Hepatic stellate cell (primary cell): ENCODE measurements at regions not wholly inside any gene's neighbourhood (a gene's known extent, or its start where the extent isn't known, plus 50 kb on each side); places are given as distances from the start of the nearest gene placed in this dataset.

ENCODE experiments used
- DNase-seq: peaks from one replicate; pipeline ENCODE4 v3.0.0; 2011; ENCODE audit warnings: low spot score

- no peak for DNase-seq
Observed at GRCh38 chr20:48300529-48300928, 515.2 kb upstream of the SULF2 start.

DNA sequence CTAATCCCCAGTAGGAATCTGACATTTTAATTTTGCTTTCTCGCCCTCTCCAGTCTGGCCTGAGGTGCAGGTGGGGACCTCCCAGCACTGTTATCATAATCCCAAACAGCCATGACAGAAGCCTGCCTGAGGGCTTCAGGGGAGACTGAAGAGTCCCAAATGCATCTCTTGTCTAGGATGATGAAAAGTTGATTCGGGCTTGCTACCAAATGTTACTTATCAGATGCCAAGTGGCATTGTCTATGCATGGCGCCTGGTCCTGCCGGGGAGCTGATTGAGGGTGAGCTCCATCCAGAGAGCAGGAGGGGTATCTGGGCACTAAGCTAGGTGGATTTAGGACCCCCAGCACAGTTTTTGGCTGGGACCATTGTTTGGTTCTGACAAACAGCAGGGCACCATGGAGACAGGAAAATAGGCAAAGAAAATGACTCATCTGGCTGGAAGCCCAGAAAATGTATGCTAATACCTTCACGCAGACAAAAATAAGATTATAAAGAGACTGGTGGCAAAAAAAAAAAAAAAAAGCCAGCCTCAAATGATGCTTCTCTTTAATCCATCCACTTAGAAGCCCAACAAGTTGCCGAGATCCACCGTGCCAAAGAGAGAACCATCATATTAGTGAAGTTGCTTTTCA lies 513.7 kb upstream of the SULF2 start:
- DNase-seq, result peak; percentile 64

DNA sequence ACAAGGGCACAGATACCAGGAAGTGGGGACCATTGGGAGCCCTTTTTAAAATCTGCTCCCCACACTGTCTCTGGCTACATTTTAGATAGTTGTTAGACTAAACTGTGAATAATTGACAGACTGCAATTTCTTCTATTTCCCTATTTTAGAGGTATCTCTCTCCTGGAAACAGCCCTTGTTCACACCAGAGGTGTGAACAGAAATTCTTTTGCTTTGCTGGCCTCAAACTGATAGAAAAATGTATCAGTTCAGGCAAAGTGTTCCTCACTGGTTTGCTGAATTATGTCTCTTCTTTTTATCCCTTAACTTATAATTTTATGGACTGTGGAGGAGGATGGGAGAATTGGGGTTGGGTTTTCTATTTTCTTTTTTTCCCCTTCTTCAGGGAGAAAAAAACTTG lies 513.2 kb upstream of the SULF2 start:
- no peak for DNase-seq

- DNase-seq, result peak; percentile 26
Observed at GRCh38 chr20:48295966-48296421, 510.7 kb upstream of the SULF2 start.

- DNase-seq, result peak; percentile 81
Observed at GRCh38 chr20:48295445-48295903, 510.2 kb upstream of the SULF2 start.

GRCh38 chr20:48294942-48295341 lies 509.7 kb upstream of the SULF2 start:
- no peak for DNase-seq

DNA sequence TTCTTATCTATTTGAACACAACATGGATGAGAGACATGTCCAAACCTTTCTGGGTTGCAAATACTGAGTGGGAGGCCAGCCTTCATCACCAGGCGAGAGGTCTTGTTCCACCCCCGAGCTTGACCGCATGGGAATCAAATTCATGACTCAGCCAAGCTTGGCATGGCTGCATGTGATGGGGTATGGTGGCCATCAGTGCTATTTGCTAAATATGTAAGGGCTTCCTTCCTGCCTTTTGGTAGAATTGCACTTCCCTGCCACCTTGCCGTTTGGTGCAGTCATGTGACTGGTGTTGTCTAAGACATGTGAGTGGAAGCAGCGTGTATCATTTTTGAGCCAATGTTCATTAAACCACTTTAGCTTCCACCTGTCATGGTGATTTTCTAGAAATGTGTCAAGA lies 508.9 kb upstream of the SULF2 start:
- DNase-seq, result no peak

- DNase-seq, result no peak
Observed at GRCh38 chr20:48293671-48294070, 508.4 kb upstream of the SULF2 start.

- DNase-seq, result no peak
Observed at GRCh38 chr20:48292806-48293205, 507.5 kb upstream of the SULF2 start.

GRCh38 chr20:48291896-48292295 lies 506.6 kb upstream of the SULF2 start:
- DNase-seq, result no peak

DNA sequence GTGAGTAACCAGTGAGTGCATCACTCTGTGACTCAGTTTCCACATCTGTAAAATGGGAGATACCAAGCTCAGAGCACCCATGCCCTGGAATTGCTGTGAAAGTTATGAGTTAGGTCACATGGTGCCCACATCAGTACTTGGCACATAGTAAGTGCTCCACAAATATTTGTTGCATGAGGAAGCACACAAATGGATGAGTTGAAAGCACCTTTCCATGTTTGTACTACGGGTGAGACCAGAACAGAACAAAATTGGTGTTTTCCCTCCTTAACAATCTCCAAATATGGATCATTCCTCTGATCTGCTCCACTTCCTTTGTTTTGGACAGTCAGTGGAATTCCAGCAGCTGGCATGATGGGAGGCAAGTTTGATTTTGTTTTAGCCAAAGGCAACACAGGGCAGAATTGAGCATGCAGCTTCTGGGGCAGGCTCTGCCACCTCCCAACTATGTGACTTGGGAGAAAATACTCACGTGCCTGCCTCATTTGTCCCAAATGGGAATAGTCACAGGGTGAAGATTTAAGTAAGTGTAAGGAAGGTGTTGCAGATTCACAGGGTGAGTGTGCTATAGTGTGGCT lies 503.7 kb upstream of the SULF2 start:
- DNase-seq, result no peak

DNA sequence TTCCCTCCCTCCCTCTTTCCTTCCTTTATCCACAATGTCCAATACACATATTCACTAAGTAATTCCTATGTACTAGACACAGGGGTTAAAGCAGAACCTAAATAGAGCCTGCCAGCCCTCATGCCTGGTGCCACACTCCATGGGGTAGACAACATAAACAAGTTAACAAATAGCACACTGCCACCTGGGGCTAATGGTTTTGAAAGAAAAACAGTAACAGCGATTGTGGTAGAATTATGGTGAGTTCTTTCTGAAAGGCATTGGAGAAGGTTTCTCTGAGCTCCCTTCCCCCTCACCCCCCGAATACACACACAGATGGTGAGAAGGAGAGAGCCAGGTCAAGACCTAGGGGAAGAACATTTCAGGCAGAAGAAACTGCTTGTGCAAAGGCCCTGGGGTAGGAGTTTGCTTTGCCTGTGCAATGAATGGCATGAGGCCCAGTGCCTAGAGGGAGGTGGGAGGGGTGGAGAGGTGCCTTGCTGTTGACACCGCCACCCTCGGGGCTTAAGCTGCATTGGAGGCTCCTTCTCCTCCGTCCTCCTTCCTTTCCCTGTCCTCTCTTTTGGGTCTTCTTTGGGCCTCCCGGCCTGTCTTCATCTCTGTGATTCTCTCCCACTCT lies 502.4 kb upstream of the SULF2 start:
- DNase-seq, result no peak

GRCh38 chr20:48287021-48287494 lies 501.8 kb upstream of the SULF2 start:
- no peak for DNase-seq

DNA sequence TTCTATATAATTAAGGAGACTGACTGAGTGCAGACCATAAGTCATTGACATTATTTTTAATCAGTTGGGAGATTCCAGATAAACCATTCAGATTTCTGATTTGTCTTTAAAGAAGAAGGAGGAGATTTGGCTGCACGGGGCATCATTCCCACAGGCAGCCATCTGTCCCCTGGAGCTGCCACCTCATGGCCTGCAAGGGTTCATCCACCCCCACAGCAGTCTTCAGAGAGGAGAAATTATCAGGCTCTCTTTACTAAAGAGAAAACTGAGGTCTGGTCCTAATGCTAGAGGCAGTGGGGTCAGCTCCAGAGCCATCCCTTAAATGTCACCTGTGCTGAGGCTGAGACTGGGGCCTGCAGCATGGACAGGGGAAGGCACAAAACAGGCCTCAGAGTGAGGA lies 501.3 kb upstream of the SULF2 start:
- no peak for DNase-seq

GRCh38 chr20:48285656-48286055 lies 500.4 kb upstream of the SULF2 start:
- DNase-seq, result no peak

DNA sequence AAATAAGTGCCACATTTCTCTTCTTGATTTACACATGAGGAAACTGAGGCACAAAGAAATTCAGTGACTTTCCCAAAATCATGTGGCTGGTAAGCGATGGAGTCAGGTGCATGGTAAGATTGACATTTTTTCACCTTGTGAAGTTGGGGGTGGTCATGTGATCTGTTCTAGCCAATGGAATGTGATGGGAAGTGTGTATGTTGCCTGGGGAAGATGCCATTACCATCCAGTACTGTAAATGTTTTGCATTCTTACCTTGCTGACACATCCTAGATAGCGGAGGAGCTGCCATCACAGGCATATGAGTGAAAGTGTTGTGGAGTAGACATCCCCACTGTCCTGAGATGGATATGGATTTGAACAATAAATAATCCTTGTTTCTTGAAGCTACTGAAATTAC lies 499.6 kb upstream of the SULF2 start:
- DNase-seq, result peak; percentile 19

GRCh38 chr20:48284315-48284714 lies 499.0 kb upstream of the SULF2 start:
- DNase-seq, result no peak

DNA sequence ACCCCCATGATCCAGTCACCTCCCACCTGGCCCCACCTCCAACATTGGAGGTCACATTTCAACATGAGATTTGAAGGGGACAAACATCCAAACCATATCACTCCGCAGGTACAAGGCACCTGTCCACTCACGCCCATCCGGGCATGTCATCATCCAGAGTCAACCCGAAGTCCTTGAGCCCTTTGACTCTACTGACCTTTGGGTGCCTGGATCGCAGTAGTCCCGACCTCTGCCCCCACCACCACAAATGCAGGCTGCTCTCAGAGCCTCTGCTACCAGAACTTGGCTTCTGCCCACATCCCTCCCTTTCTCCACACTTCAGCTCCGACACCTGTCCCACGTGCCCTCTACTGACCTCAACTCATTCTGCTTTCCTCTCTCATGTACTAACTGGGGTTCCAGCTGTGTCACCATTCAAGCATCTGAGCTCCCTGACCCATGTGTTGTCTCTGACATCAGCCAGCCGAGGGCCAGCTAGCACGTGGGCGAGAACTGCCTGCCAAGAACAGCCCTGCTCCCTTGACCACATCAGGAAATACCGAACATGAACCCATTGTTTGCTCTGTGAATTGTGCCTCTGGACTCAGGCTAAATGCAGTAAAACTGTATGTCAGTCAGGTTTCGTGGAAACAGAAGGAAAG lies 498.3 kb upstream of the SULF2 start:
- DNase-seq, result peak; percentile 85

DNA sequence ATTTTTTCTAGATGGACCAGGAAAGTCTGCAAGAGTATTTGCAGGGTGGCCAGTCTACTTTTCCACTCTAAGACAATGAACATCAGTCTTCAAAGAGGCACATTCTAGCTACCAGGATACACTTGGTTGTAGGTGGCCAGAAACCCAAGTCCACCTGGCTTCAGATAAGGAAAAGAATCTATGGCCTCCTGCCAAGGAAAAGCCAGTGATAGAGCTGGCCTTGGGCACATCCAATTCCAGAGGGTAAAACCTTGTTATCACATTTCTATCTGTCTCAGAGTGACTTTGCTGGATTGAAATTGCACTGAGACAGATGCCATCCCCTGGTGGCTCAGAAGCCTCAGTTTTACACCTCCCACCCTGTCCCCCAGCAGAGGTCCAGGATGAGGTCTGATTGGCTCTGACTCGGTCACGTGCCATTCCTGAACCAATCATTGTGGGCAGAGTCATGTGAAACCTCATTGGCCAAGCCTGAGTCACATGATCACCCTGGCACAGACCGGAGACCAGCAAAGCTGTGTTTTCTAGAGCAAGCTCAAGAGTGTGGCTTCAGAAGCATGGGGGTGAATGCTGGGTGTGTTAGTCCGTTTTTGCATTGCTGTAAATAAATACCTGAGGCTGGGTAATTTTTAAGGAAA lies 497.4 kb upstream of the SULF2 start:
- no peak for DNase-seq

GRCh38 chr20:48281501-48281900 lies 496.2 kb upstream of the SULF2 start:
- no peak for DNase-seq

- DNase-seq, result no peak
Observed at GRCh38 chr20:48278961-48279481, 493.7 kb upstream of the SULF2 start.

DNA sequence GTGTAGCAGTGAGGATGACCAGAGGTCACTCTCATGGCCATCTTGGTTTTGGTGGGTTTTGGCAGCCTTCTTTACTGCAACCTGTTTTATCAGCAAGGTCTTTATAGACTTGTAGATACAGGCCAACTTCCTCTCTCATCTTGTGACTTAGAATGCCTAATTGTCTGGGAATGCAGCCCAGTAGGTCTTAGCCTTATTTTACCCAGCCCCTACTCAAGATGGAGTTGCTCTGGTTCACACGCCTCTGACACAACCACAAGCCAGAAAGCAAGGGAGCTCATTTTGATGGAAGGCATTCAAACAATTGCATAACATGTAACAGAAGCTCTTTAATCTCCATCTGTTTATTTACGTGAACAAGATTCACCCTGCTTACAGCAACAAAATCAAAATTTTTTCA lies 492.0 kb upstream of the SULF2 start:
- DNase-seq, result no peak
